Activated CD4-positive, alpha-beta T cell treated with anti-CD3 and anti-CD28 coated beads, Interleukin-2, amount 50 U/mL, for 1 hour (primary cell): ENCODE measurements at regions not wholly inside any gene's neighbourhood (a gene's known extent, or its start where the extent isn't known, plus 50 kb on each side); places are given as distances from the start of the nearest gene placed in this dataset.

ENCODE experiments used
- DNase-seq: peaks from one replicate; pipeline ENCODE4 v3.0.0-alpha.2; 2020

DNA sequence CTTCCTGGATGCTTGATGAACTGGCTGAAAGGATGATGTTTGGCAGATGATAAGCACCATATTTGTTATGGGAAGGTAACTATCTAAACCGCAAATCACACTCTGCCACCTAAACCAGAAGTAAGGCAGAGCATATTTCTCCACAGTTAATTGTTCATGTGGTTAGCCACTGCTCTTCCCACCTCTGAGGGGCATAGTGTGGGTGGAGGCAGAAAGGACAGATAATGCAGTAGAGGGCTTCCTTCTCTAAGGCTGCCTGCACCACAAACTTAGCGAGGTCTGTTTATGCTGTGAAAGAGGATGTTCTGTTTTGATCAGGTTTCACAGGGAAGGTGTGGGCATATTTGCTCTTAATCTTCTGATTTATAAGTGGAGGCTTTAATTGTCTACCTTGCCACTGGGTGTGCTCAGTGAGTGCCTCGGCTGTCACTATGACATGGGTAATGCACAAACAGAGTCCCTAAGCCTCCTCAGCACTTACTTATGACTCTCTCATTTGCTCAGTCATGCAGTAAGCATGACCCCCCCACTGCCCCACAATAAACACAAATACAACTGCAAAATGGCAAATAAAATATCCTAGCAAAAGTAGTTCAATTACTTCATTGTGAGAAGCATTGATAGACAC, 401.0 kb downstream of the TMA16 start:
- DNase-seq = peak; percentile 2

DNA sequence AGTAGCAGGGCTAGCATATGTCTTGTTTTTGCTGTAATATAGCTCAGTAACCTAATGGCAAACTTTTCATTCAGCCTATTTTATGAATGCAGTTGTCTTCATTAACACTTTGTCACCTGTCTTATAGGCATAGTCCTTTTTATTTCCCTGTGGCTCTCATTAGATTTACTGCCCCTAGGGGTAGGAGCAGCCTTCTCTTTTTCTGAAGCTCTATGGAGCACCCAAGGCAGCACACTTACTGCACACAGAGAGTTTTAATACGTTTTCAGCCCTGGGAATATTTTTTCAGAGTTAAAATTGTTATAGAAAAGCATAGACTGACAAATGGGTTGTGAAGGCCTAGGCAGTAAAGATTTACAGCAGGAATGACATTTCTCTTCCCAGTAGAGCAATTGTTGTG, 406.8 kb downstream of the TMA16 start:
- DNase-seq = no peak

DNA sequence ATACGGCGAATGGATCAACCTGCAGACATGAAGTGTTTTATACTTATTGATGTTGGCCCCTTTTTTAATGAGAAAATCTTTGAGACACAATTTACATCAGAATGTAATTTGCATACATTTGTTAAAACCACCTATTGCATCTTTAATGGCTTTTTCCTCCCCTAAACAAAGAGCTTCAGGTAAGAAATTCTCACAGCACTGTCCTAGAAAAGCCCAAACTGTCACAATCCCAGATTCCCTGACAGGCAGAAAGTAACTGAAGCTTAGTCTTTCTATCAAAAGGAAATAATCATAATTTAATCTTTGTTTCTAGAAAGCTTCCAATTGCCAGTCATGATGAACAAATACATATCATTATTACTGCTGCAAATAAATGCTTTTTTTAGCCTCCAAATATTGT, 407.9 kb downstream of the TMA16 start:
- no peak for DNase-seq

DNA sequence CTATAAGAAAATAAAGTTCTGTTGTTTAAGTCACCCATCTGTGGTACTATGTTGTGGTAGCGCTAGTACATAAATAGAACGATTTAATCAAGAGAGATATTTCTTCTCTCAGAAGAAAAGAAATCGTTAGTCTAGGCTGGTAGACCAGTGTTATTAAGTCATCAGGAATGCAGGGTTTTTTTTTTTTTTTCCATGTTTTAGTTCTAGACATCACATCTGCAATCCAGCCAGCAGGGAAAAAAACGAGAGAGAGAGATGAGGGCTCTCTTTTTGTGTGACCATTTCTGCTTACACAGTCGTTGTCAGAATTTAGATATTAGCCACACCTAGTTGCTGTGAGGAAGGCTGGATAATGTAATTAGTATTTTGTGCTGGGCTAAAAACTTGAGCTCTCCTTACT, 417.4 kb downstream of the TMA16 start:
- DNase-seq = no peak

DNA sequence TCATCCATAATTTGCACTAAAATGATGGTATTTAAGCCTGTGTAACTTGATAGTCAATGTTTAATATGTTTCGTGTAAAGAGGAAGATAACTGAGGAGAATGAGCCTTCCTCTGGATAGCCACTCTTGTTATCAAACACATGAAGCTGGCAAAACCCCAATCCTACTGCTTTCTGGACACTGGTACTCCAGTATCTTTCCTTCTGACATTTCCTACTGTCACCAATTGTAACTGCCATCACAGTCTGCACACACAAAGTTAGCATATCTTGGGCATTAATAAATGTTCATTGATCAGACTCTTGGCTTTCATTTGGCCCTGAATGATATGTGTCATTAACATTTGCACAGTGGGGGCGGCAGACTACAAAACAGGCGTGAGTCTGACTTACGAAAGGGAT, 419.1 kb downstream of the TMA16 start:
- DNase-seq = no peak

DNA sequence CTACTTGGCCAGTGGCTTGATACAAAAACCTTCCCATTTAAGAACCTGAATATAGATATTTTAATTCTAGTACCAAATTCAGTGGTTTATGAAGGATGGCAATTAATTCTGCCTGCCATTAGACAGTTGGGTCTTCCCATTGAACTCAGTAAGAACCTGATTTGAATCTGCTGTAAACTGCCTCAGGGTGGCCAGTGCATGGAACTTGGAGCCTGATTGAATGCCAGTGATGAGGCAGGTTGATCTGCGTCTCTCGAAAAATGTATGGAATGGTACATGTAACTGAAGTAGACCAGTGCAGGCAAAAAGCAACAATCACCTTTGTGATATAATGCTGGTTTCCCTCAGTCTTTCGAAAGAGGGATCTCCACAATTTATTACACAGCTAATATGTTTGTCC, 421.4 kb downstream of the TMA16 start:
- DNase-seq = no peak

DNA sequence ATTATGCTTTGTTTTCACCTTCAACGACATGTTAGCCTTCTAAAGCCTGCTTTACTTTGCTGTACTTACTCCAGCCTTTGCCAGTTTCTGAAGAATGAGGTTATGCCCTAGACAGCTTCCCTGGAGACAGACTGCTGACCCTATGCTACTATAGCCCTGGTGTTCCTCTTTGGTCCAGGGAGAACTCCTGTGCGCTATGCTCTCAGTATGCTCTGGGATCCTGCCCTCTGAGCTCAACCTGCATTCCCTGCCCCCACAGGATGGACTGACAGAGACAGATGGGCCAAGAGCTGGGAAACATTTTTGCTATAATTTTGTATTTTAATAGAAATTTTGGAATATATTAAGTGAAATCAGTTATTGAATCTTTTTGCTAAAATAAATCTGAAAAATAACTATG, 425.9 kb downstream of the TMA16 start:
- DNase-seq = no peak

DNA sequence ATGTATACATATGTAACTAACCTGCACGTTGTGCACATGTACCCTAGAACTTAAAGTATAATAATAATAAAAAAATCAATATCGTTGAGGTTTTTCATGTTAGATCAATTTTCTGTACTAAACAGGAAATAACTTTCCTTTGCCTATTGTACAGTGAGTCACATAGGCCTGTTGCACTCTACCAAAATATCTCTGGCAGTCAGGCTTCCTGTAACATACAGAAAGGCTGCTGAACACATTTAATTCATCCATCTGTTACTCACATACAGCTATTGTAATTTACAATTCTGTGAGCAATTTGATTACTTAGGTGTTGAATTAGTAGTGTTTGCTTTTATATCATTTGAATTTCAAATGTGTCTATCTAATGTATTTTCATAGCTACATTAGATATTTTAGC, 427.8 kb downstream of the TMA16 start:
- DNase-seq = no peak

DNA sequence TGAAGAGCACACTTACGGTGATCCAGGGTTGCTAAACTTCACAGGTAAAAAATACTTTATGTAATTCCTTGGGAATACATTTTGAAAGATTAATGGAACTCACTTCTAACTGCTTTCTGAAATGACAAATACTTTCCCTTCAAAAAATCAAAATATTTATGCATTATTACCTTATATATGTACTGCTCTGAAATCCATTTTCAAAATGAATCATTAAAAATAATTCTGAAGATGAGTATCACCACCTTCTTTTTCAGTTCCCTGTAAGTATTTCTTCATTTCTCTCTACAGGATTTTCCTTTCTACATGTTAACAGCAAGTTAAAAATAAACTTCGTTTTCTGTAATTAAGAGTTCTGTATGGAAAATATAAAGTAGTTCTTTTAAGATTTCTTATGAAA, 428.6 kb downstream of the TMA16 start:
- no peak for DNase-seq

DNA sequence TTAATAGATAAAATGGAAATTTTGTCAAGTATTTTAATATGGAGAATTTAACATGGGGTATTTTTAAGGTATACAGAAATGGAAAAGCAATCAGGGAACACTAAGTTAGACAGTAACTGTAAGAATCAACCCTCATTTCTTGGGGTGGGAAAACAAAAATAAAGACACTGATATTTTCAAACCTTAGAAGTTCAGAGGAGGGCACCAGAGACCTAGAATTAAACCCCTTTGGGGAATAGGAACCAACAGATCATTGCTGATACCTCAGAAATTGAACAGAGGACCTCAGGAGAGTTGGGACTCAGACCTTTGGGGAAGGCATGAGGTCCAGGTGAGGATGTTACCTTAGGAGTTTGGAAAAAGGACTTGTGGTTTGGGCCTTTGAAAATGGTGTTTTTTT, 435.6 kb downstream of the TMA16 start:
- no peak for DNase-seq

DNA sequence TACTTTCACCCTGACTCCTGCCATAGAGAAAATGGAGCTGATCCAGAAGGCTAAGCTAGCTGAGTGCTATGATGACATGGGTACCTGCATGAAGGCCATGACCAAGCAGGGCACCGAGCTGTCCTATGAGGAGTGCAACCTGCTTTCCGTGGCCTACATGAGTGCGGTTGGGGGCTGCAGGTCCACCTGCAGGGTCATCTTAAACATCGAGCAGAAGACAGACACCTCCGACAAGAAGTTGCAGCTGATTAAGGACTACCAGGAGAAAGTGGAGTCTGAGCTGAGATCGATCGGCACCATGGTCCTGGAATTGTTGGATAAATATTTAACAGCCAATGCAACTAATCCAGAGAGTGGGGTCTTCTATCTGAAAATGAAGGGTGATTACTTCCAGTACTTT, 438.0 kb downstream of the TMA16 start:
- no peak for DNase-seq

DNA sequence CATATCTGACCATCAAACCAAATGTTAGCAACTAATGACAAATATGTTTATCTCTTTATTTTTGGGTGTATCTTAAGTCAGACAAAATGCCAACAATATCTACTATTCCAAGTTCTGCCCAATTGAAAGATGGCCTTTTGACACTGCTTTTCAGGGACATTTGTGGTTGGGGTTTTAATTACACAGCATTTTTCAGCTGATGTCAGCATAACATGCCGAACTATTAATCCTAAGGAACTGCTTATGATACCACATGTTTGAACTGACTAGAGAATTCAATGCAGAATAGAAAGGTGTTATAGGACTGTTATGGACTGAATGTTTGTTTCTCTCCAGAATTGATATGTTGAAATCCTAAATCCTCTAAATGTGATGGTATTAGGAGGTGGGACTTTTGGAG, 445.1 kb downstream of the TMA16 start:
- no peak for DNase-seq

DNA sequence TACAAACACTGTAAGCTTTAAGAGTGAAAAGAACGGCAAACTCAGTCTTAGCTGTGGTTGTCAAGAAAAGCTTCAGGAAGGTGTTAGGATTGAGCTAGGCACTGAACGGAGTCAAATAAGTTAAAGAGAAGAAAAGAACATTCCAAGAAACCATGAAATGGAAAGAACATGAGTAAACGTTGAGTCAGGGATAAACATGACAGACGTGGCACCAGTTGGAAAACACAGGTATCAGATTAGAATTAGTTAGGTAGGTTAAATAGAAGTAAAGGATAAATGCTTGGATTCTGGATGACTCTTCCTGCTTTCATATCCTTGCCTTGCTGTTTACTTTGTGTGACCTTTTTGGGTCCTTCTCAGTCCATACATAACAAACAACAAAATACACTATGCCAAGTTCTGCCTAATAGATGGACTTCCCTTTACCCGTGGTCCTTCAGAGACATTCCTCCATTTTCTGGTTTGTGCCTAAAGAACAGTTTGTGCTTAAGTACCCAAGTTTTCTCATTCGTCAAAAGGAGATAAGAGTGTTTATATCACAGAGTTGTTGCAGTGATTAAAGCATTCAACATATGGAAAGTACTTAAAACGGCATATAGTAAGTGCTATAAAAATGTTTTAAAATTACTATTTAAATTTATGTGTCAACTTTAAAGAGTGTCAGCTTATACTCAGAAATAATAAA, 446.9 kb downstream of the TMA16 start:
- DNase-seq = no peak

DNA sequence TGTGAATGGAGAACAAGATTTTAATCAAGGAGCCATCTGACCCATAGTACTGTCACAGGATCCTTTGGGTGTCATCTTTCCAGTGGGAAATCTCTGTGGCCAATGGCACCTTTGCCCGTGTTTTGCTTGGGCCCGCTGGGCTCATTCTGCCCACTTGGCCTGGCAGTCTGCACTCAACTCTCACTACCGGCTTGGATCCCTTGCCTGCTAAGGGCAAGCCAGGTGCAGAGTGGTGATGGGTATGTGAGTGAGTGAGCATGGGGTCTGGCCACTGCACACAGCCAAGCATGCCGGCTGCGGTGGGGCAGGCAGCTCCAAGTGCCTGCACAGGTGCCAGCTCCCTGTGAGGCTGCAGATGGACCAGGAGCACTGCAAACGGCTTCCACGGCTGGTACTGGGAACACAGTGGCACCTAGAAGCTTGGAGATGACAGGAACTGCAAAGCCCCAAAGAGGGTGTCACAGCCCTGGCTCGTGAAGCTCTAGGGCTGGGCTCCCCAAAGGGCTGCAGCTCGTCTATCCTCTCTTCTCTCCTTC, 454.5 kb downstream of the TMA16 start:
- no peak for DNase-seq

DNA sequence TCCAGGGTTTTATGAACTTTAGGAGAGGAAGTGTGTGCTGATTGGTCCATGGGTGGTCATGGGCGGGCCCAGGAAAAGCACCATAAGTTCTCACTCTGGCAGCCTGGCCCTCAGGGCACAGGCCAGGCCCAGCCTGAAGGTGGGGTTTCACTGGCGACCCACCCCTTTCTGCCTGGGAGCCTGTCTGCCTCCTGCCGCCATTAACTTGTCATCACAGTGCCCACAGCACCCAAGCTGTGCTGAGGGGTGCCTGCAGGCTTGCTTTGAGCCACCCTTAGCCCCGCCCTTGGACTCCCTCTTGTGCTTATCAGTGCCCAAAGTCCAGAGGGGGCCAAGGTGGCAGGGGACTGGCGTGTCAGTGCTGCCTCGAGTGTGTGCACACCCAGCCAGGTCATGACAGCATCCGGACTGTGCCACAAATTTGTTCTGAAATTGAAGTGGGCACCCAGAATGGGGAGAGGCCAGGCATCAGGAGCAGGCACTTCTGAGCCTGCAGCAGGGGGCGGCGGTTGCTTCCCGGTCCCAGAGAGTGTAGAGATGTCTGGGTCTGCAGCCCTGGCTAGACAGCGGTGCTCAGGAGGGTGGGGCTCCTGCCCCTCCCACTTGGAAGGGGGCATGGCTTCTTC, 455.6 kb downstream of the TMA16 start:
- no peak for DNase-seq

DNA sequence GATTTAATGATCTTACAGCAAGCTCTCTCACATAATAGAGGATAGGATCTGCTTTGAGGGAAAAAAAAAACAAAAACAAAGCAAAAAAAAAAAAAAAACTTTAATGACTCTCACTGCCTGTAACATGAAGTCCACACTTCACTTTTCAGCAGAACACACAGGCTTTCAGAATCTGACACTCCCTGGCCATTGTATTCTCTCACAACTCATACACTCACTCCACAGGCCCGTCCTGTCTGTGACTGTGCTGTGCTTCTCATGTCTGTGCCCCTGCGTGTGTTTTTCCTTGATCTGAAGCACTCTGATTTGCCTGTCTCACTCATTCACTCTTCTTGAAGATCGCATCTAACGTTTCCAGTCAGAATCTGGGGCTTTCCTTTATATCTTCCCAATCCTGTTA, 460.8 kb downstream of the TMA16 start:
- DNase-seq = no peak

DNA sequence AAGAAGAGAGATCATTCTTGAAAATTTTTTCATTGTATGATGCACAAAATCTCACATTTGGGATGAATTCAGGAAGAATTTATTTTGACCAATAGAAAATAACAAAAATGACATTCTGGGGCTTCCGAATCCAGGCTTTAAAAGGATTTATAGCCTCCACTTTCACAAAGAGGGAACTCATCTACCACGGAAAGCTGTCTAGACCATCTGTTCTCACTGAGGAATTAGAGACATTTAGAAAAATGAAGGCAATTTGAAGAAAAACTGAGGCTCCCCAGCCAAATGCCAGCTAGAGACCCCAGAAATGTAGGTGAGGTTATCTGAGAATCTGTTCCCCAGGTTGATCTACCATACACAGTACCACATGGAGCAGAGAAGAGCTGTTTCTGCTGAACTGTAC, 464.3 kb downstream of the TMA16 start:
- no peak for DNase-seq

DNA sequence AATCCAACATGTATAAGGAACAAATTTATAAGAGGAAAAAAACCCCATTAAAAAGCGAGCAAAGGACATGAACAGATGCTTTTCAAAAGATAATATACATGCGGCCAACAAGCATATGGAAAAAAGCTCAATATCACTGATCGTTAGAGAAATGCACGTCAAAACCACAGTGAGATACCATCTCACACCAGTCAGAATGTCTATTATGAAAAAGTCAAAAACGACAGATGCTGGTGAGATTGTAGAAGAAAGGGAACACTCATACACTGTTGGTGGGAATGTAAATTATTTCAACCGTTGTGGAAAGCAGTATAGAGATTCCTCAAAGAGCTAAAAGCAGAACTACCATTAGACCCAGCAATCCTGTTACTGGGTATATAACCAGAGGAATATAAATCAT, 465.4 kb downstream of the TMA16 start:
- no peak for DNase-seq

DNA sequence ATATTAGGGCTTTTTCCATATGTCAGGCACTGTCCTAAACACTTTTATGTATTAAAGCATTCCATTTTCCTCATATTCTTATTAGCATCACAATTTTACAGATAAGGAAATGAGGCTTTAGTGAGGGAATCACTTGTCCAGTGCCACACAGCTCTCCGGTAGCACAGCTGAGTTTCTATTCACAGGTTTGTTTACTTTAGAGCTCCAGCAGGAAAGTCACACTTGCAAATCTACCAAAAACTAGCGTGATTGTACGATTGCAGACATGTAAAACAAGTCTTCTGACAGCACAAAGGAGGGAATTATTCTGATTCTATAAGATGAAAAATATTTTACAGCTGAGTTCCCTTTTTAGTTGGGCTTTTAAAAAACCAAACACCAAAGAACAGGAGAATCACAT, 472.1 kb downstream of the TMA16 start:
- DNase-seq = no peak

DNA sequence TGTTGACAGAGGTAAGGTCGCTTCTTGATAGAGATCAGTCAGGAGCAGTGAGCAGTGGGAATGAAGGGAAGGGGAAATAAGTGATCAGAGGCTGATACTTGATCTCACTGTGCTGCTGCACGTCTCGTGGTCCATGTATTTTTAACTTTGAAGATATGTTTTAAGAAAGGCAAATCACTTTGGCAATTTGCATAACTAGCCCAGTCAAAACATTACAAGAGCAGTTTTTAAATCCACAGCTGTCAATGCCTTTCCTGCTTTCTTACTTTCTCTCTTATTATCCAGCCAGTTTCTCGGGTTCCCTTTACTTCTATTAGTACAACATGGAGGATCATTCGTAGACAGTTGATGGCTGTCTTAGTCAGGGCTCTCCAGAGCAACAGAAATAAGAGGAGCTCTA, 472.8 kb downstream of the TMA16 start:
- no peak for DNase-seq

DNA sequence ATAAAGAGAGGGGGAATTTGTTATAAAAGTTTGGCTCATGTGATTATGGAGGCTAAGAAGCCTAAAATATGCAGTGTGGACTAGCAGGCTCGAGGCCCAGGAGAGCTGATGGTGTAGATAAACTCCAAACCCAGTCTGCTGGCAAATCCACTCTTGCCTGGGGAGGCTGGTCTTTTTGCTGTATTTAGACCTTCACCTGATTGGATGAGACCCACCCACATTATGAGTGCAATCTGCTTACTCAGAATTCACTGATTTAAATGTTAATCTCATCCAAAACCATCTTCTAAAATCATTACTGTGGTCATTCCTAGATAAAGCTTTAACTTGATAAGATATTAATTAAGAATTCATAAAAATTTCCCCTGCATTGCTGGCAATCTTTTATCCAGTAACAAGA, 473.2 kb downstream of the TMA16 start:
- DNase-seq = no peak

DNA sequence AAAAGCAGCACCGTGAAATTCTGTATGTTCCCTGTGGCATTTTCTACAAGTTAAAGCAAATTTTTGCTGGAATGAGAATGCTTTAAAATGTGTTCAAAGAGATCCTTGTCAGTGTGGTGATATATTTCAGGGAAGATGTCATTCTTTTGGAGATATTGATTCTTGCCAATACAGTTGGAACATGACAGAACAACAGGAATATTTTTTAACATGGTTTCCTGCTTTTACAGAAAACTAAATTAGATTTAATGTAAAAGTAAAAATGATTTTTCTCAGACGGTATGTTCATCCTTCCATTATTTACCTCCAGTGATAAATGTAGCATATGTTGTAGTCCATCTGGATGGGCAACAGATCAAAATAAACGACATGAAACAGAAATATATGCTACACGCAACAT, 474.8 kb downstream of the TMA16 start:
- DNase-seq = no peak

DNA sequence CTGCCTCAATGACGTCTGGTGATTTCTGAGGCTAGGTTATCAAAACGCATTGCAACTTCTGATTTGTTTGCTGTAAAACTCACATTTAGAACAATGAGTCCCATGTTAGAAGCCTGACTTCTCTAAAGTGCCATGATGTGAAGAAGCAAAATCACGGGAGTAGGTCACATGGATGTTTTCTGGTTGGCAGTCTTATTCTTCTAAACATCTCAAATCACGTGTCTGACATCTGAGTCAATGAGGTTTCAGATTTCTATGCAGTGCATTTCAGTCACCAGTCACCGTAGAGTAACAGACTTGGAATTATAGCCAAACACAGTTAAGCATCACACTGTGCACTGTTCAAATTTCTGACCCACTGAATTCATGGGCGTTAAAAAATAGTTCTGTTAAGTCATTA, 482.1 kb downstream of the TMA16 start:
- no peak for DNase-seq

DNA sequence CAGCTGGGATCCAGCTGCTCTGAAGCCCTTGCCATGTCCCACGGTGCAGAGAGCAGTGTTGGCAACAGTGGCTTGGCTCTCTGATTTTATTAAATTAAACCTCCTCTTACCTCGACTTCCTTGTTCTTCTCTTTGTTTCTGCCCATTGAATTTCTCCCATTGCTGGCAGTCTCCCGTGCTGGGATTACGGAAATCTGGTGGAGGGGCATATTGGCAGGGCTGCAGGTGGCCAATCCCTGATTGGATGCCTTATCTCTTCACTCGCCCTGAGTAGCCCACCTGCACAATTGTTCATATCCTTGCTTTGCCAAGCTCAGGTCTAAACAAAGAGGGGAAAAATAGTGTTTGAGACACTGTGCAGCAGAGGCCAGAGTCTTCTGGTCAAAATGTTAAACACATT, 493.9 kb downstream of the TMA16 start:
- no peak for DNase-seq

DNA sequence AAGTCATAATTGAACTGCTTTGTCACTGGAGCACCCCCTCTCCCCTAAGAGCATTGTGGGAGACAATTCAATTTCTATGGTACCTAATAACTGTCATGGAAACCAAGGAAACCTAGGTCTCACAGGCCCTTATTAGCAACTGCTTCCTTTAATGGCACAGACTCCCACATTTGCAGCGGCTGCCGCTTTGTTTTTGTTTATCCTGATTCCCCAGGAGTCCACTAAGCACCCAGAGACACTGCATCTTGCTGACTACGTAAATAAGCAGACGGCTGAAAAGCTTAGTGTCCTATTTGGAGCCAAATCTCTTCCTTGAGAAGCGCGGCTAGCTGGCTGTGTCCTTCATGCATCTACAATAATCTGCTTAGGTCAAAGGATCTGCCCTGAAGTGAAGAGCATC, 494.4 kb downstream of the TMA16 start:
- no peak for DNase-seq
